Psoas muscle (tissue), 7 donors: ENCODE measurements at regions not wholly inside any gene's neighbourhood (a gene's known extent, or its start where the extent isn't known, plus 50 kb on each side); places are given as distances from the start of the nearest gene placed in this dataset.
A peak's percentile ranks its signal among the peaks of the same experiment; 100 is the strongest.
"Not testable (repeated sequence)": the region's sequence is repeated elsewhere in the genome, so short reads cannot be mapped to it uniquely, and the experiment has no call there.

ENCODE experiments used
- ATAC-seq, 4 donors: fragments of 200-7000 bp; cut with Tn5 transposase; one replicate each; pipeline ENCODE4 v1.9.1; 2020; ENCODE audit warnings: moderate library complexity in 3 of 4, mild to moderate bottlenecking in 2 of 4
- DNase-seq, 2 donors: peaks; one replicate each; pipeline ENCODE4 v3.0.0-alpha.2; 2020
- H3K27ac ChIP-seq: fragments of 200-600 bp; one replicate; pipeline ENCODE4 v1.8.0; 2022
- H3K27me3 ChIP-seq, 3 donors: fragments of 200-600 bp in 1 of 3; one replicate each; pipeline versions ENCODE4 v1.6.1 to v1.8.0; 2013 to 2022; ENCODE audit warnings: low read length in 2 of 3, mild to moderate bottlenecking in 2 of 3, moderate library complexity in 1 of 3; ENCODE audit not compliant: insufficient read depth in 3 of 3
- H3K36me3 ChIP-seq, 2 donors: fragments of 200-600 bp in 1 of 2; one replicate each; pipeline versions ENCODE4 v1.6.1 to v1.8.0; 2013 to 2022; ENCODE audit warnings: low read depth in 1 of 2, mild to moderate bottlenecking in 1 of 2, moderate library complexity in 1 of 2; ENCODE audit not compliant: insufficient read depth in 1 of 2
- H3K4me1 ChIP-seq: fragments of 200-600 bp; one replicate; pipeline ENCODE4 v1.8.0; 2022
- H3K4me3 ChIP-seq: fragments of 200-600 bp; one replicate; pipeline ENCODE4 v1.8.0; 2022; ENCODE audit warnings: mild to moderate bottlenecking
- H3K9me3 ChIP-seq: fragments of 200-600 bp; one replicate; pipeline ENCODE4 v1.8.0; 2022
- WGBS, 3 donors: extraction: QIAGEN DNeasy Blood & Tissue Kit; methylation state at CpG; one replicate each; pipeline versions ENCODE4 v1.1.6 to v1.1.7; 2013; 5-methylcytosine and 5-hydroxymethylcytosine counted together
- intact Hi-C, 2 donors: fragments of 100-400 bp; cut with DNase I; formaldehyde crosslinking; loops; one replicate each; pipeline versions ENCODE4 v1.11.0 to v1.14.2; 2022
- donor health status: healthy with polysubstance abuse.
- donor health status: DM: no; HTN: no; CAD: no; lungs with moderate emphysema.
- donor health status: Bipolar disorder and iron deficiency.
- donor health status: healthy.
- donor health status: DM: yes; HTN: yes; CAD: no.
- donor health status: DM: no; HTN: no; CAD: no.
- donor health status: DM: yes; HTN: yes; CAD: no.

DNA sequence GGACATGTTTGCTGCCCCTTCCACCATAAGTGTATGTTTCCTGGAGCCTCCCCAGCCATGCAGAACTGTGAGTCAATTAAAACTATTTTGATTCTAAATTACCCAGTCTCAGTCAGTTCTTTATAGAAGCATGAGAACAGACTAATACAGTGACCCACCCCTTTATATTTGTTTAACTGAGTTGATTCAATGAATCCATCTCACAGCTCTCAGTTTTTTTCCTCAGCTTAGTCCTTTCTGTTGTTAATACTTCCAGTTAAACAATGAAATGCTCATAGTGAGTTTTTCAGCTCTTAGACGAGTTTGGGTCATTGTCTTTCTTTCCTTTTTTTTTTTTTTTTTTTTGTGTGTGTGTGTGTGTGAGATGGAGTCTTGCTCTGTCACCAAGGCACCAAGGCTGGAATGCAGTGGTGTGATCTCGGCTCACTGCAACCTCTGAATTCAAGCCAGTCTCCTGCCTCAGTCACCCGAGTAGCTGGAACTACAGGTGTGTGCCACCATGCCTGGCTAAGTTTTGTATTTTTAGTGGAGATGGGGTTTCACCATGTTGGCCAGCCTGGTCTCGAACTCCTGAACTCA, 627.4 kb downstream of the SPATA31A7 start:
- DNase-seq, H3K4me1 ChIP-seq, H3K4me3 ChIP-seq, ATAC-seq, H3K9me3 ChIP-seq, H3K36me3 ChIP-seq, intact Hi-C loops, H3K27me3 ChIP-seq, H3K27ac ChIP-seq: not testable (repeated sequence)
- 100% methylated on average over 1 of the region's 4 CpGs; no CpG with 5 or more reads in 2 of the 3 donors for WGBS, 3 donors

- H3K4me3 ChIP-seq = peak overlapping the region; percentile 54
- H3K9me3 ChIP-seq, H3K4me1 ChIP-seq, H3K27me3 ChIP-seq, H3K36me3 ChIP-seq, H3K27ac ChIP-seq, intact Hi-C loops: not testable (repeated sequence)
- DNase-seq (peak; percentile 79 to 93), ATAC-seq (peak; percentile 48 to 81 (median 75))
- 0% methylated on average over 11 to 12 of the region's 40 CpGs for WGBS, 3 donors
These were observed 663.9 kb downstream of the SPATA31A7 start for GRCh38 chr9:61853624-61854259.

GRCh38 chr9:61854260-61854640, 664.4 kb downstream of the SPATA31A7 start:
- H3K36me3 ChIP-seq, H3K27ac ChIP-seq, ATAC-seq, intact Hi-C loops, H3K9me3 ChIP-seq, H3K4me1 ChIP-seq, H3K27me3 ChIP-seq: not testable (repeated sequence)
- peak overlapping the region; percentile 54 for H3K4me3 ChIP-seq
- peak in 1 of 2 donors; percentile 43 for DNase-seq
- 29% methylated on average over 5 to 7 of the region's 21 CpGs; no CpG with 5 or more reads in 1 of the 3 donors for WGBS, 3 donors

GRCh38 chr9:61856283-61856682, 666.4 kb downstream of the SPATA31A7 start:
- H3K36me3 ChIP-seq, H3K27me3 ChIP-seq, H3K27ac ChIP-seq, H3K9me3 ChIP-seq, intact Hi-C loops, DNase-seq, H3K4me1 ChIP-seq, H3K4me3 ChIP-seq: not testable (repeated sequence)
- WGBS, 3 donors = no CpG with 5 or more reads among the region's 33 CpGs
- peak; percentile 72 to 89 (median 80) for ATAC-seq

DNA sequence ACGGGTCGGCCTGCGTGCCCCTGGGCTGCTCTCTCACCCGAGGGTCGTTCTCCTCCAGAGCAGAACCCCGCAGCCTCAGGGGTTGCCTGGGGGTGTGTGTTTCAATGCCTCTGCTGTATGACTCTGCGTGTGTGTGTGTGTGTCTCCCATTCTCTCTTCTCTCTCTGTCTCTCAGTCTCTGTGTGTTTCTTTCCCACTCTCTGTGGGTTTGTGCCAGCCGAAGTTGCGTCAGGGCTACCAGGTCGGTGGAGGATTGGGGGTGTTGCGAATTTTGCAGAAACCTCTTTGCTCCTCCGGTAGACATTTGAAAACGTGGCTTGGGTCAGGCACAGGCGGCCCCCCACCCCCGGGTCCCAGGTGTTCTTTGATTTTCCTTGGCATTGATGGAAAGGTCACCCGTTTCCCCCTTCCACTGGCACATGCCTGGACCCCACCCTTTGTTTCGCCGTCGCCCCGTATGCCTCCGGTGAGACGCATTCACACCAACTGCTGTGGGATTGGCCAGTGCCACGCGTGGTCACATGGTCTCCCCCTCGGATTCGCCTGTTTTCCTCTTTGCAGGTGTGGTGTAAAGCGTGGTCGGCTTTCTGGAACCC, 667.1 kb downstream of the SPATA31A7 start:
- ATAC-seq, H3K27ac ChIP-seq, H3K4me1 ChIP-seq, intact Hi-C loops, H3K9me3 ChIP-seq, H3K27me3 ChIP-seq, H3K36me3 ChIP-seq, H3K4me3 ChIP-seq: not testable (repeated sequence)
- peak; percentile 8 to 24 for DNase-seq
- WGBS, 3 donors = 22 to 46% (median 37%) methylated on average over 2 to 4 of the region's 28 CpGs

- H3K9me3 ChIP-seq, H3K27me3 ChIP-seq, H3K36me3 ChIP-seq, H3K4me3 ChIP-seq, H3K4me1 ChIP-seq, DNase-seq, intact Hi-C loops, H3K27ac ChIP-seq: not testable (repeated sequence)
- WGBS, 3 donors = no CpG with 5 or more reads among the region's 42 CpGs
- ATAC-seq = peak; percentile 84 to 94 (median 90)
These were observed 668.0 kb downstream of the SPATA31A7 start for GRCh38 chr9:61857709-61858351.

DNA sequence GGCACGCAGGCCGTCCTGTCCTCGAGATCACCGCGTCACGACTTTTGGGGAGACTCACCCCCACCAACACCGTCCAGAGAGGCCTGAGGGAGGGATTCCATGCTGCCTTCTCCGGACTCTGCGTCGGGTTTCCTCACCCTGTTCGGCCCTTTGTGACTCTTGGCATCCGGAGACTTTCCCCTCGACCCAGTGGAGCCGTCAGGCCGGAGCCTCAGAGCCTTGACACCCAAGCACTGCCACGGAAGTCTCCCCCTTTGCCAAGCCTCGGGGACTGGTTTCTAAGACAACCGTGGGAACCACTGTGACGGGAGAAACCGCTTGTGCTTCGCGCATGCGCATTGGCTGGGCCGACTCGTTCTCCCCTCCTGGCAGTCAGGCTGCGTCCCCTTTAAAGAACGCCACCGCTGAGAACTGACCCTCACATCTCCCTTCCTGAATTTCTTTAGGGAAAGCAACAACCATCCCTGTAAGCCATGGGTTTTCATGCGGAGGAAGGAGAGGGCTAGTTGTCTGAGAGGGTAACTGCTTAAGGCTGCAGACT, 672.7 kb downstream of the SPATA31A7 start:
- H3K4me3 ChIP-seq, ATAC-seq, H3K27ac ChIP-seq, H3K9me3 ChIP-seq, H3K36me3 ChIP-seq, H3K4me1 ChIP-seq, intact Hi-C loops, H3K27me3 ChIP-seq: not testable (repeated sequence)
- DNase-seq = peak; percentile 66 to 88
- 19 to 34% (median 24%) methylated on average over 10 to 11 of the region's 29 CpGs for WGBS, 3 donors

- H3K36me3 ChIP-seq, ATAC-seq, H3K4me3 ChIP-seq, DNase-seq, H3K4me1 ChIP-seq, H3K27me3 ChIP-seq, intact Hi-C loops, H3K9me3 ChIP-seq, H3K27ac ChIP-seq: not testable (repeated sequence)
- 92 to 93% (median 92%) methylated on average over 3 to 4 of the region's 7 CpGs for WGBS, 3 donors
These were observed 674.6 kb downstream of the SPATA31A7 start for GRCh38 chr9:61864463-61864862.

DNA sequence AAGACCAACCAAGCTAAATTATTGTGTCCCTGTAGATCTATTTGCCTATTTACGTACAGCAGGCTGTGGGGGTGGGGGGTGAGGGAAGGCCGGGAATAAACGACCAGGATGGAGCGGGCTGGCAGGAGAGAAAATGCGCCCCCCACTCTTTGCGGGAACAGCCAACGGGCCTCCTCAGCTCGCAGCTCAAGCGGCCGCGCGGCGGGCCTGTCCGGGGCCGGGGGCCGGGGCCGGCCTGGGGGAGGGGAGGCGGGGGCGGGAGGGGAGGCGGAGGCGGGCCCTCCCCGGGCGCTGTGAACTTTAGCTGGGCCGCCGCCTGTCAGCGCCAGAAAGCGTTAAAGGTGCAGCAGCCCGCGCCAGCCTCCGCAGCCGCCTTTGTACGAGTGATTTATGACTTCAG, 679.1 kb downstream of the SPATA31A7 start:
- H3K4me1 ChIP-seq, intact Hi-C loops, ATAC-seq, H3K36me3 ChIP-seq, H3K27me3 ChIP-seq, DNase-seq, H3K27ac ChIP-seq, H3K9me3 ChIP-seq, H3K4me3 ChIP-seq: not testable (repeated sequence)
- WGBS, 3 donors = no CpG with 5 or more reads among the region's 32 CpGs

- H3K36me3 ChIP-seq, H3K27ac ChIP-seq, H3K27me3 ChIP-seq, H3K4me3 ChIP-seq, H3K4me1 ChIP-seq, ATAC-seq, H3K9me3 ChIP-seq, intact Hi-C loops: not testable (repeated sequence)
- peak in 1 of 2 donors; percentile 2 for DNase-seq
- WGBS, 3 donors = 93 to 100% (median 94%) methylated on average over 1 of the region's 2 CpGs
These were observed 682.5 kb downstream of the SPATA31A7 start for GRCh38 chr9:61872329-61872728.
